Breast epithelium (tissue), 4 donors: ENCODE measurements at regions not wholly inside any gene's neighbourhood (a gene's known extent, or its start where the extent isn't known, plus 50 kb on each side); places are given as distances from the start of the nearest gene placed in this dataset.

Experiments
- DNase-seq, 2 donors: peaks; one replicate each; pipeline ENCODE4 v3.0.0-alpha.2; 2019; ENCODE audit warnings: low spot score in 2 of 2
- H3K27ac ChIP-seq, 2 donors: fragments of 200-600 bp; sonication (generic) in 1 of 2; one replicate each; pipeline ENCODE4 v1.5.1; 2016 to 2019; ENCODE audit warnings: mild to moderate bottlenecking in 1 of 2
- H3K27me3 ChIP-seq, 2 donors: fragments of 200-600 bp; sonication (generic) in 1 of 2; one replicate each; pipeline versions ENCODE4 v1.5.1 to v1.6.0; 2017 to 2019; ENCODE audit warnings: control low read depth in 1 of 2, mild to moderate bottlenecking in 1 of 2
- H3K36me3 ChIP-seq: fragments of 200-600 bp; one replicate; pipeline ENCODE4 v1.5.1; 2019
- H3K4me1 ChIP-seq, 2 donors: fragments of 200-600 bp; sonication (generic); one replicate each; pipeline ENCODE4 v1.5.1; 2016 to 2019; ENCODE audit warnings: control low read depth in 1 of 2
- H3K4me3 ChIP-seq, 3 donors: fragments of 200-600 bp; sonication (generic); 1 replicate in 2 of 3; 2 replicates in 1 of 3; pipeline ENCODE4 v1.5.1; 2016 to 2019; ENCODE audit warnings: mild to moderate bottlenecking in 3 of 3, moderate library complexity in 2 of 3
- H3K9me3 ChIP-seq, 2 donors: fragments of 200-600 bp; sonication (generic) in 1 of 2; one replicate each; pipeline ENCODE4 v1.5.1; 2016 to 2019; ENCODE audit warnings: control low read depth in 1 of 2
- CTCF ChIP-seq, 3 donors: fragments of 450-650 bp; IDR thresholded peaks; one replicate each; pipeline ENCODE4 v1.5.1; 2016 to 2017; ENCODE audit warnings: antibody characterized with exemption in 3 of 3, mild to moderate bottlenecking in 3 of 3, moderate library complexity in 3 of 3
- POLR2A ChIP-seq: fragments of 450-650 bp; IDR thresholded peaks from one replicate; pipeline ENCODE4 v1.6.1; 2016; ENCODE audit warnings: antibody characterized with exemption, mild to moderate bottlenecking, moderate library complexity
- POLR2AphosphoS5 ChIP-seq, 3 donors: sonication (generic); formaldehyde crosslinking; IDR thresholded peaks; one replicate each; pipeline ENCODE4 v1.6.1; 2017; ENCODE audit warnings: antibody characterized with exemption in 3 of 3
- intact Hi-C: fragments of 100-400 bp; cut with DNase I; formaldehyde crosslinking; loops from one replicate; pipeline ENCODE4 v1.15.1; 2023; ENCODE audit warnings: low total_unique reads

DNA sequence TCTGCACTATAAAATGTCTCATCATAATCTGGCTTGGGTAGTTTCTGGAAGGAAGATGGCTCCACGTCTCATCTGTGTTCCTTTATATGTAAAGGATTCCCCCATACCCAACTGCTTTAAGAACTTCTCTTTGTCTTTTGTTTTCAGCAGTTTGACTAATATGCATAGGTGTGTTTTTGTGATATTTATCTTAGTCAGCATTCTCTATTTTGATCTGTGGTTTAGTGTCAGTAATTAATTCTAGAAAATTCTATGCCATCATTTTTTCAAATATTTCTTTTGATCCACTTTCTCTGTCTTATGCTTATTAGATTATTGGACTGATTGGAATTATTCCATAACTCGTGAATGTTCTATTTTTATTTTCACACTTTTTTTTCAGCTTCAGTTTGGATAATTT lies 286.3 kb upstream of the THRB start:
- intact Hi-C loops, result no loop called here
- no peak for TF ChIP-seq CTCF (IDR thresholded peaks at IDR 0.05)
- TF ChIP-seq POLR2A, result no peak
- TF ChIP-seq POLR2AphosphoS5 (IDR thresholded peaks at IDR 0.05), result no peak
- H3K36me3 ChIP-seq, result no peaks in the 10 kb centered on the region

GRCh38 chr3:24781454-24781853 lies 286.8 kb upstream of the THRB start:
- Histone ChIP-seq H3K9me3 (peaks cover 12 to 16% of the 10 kb centered on the region in 2 donors), H3K27me3 (no peaks in the 10 kb centered on the region), H3K36me3 (no peaks in the 10 kb centered on the region), H3K4me3 (no peak overlapping the region), H3K27ac (no peak overlapping the region), H3K4me1 (no peaks in the 10 kb centered on the region)
- TF ChIP-seq CTCF (IDR thresholded peaks at IDR 0.05) (no peak), POLR2A (no peak), POLR2AphosphoS5 (IDR thresholded peaks at IDR 0.05) (no peak)
- intact Hi-C loops, result no loop called here
- DNase-seq, result no peak

More for the DNA sequence above, 286.3 kb upstream of the THRB start:
- no peaks in the 10 kb centered on the region for H3K4me1 ChIP-seq
- peaks cover 12 to 16% of the 10 kb centered on the region in 2 donors for H3K9me3 ChIP-seq
- H3K27ac ChIP-seq, result no peak overlapping the region
- H3K27me3 ChIP-seq, result no peaks in the 10 kb centered on the region
- H3K4me3 ChIP-seq, result no peak overlapping the region
- DNase-seq, result no peak

DNA sequence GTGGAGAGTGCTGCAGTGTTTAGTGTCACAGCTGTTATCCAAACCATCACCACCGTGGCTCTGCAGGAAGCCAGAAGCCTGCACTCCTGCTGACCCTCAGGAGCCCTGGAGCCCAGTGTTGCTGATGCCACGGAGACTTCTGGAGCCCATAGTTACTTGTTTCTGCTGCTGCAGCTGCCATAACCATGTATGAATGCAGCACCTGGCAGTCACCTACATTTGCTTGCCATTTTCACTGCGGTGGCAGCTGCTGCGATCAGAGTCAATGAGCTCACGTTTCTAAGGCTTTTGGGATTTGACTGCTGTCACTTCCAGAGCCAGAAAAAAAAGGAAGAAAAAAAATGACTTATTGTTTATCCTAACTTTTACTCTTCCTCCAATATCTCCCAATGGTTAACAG lies 299.2 kb upstream of the THRB start:
- Histone ChIP-seq H3K27ac (no peak overlapping the region), H3K27me3 (no peaks in the 10 kb centered on the region), H3K9me3 (no peaks in the 10 kb centered on the region), H3K4me1 (no peaks in the 10 kb centered on the region), H3K4me3 (no peak overlapping the region), H3K36me3 (no peaks in the 10 kb centered on the region)
- no peak for TF ChIP-seq POLR2A
- no peak for TF ChIP-seq POLR2AphosphoS5 (IDR thresholded peaks at IDR 0.05)
- no peak for TF ChIP-seq CTCF (IDR thresholded peaks at IDR 0.05)
- no peak for DNase-seq
- intact Hi-C loops, result no loop called here

GRCh38 chr3:24802614-24803013 lies 308.0 kb upstream of the THRB start:
- intact Hi-C loops, result no loop called here
- Histone ChIP-seq H3K4me1 (no peaks in the 10 kb centered on the region), H3K4me3 (no peak overlapping the region), H3K9me3 (no peaks in the 10 kb centered on the region), H3K27me3 (no peaks in the 10 kb centered on the region), H3K27ac (no peak overlapping the region), H3K36me3 (no peaks in the 10 kb centered on the region)
- no peak for TF ChIP-seq CTCF (IDR thresholded peaks at IDR 0.05)
- TF ChIP-seq POLR2AphosphoS5 (IDR thresholded peaks at IDR 0.05), result no peak
- no peak for TF ChIP-seq POLR2A
- no peak for DNase-seq

GRCh38 chr3:24804095-24804494 lies 309.4 kb upstream of the THRB start:
- Histone ChIP-seq H3K27me3 (no peaks in the 10 kb centered on the region), H3K27ac (no peak overlapping the region), H3K9me3 (no peaks in the 10 kb centered on the region), H3K4me3 (no peak overlapping the region), H3K36me3 (no peaks in the 10 kb centered on the region), H3K4me1 (no peaks in the 10 kb centered on the region)
- TF ChIP-seq POLR2AphosphoS5 (IDR thresholded peaks at IDR 0.05) (no peak), CTCF (IDR thresholded peaks at IDR 0.05) (no peak), POLR2A (no peak)
- DNase-seq, result no peak
- intact Hi-C loops, result no loop called here
